HepG2 (cell line): ENCODE measurements at regions not wholly inside any gene's neighbourhood (a gene's known extent, or its start where the extent isn't known, plus 50 kb on each side); places are given as distances from the start of the nearest gene placed in this dataset.

Experiments
- AHDC1 ChIP-seq: sonication (generic); formaldehyde crosslinking; IDR thresholded peaks from 2 replicates; pipeline ENCODE4 v1.5.1; 2020; ENCODE audit warnings: mild to moderate bottlenecking, missing genetic modification reagents, borderline replicate concordance
- ATF2 ChIP-seq: sonication (generic); formaldehyde crosslinking; IDR thresholded peaks from 2 replicates; pipeline ENCODE4 v1.4.0; 2020; ENCODE audit warnings: missing genetic modification reagents
- CBX1 ChIP-seq: IDR thresholded peaks from one replicate; pipeline ENCODE4 v1.6.1; 2016; ENCODE audit warnings: antibody characterized with exemption, low read depth
- FOXJ3 ChIP-seq: sonication (generic); formaldehyde crosslinking; IDR thresholded peaks from 2 replicates; pipeline ENCODE4 v1.4.0; 2020; ENCODE audit warnings: missing genetic modification reagents, mild to moderate bottlenecking, borderline replicate concordance
- KLF16 ChIP-seq, 2 experiments: sonication (generic) in 1 of 2; formaldehyde crosslinking in 1 of 2; IDR thresholded peaks; 2 replicates each; pipeline versions ENCODE4 v1.6.1 to v1.8.0; 2016 to 2023; ENCODE audit warnings: missing genetic modification reagents in 2 of 2, missing compliant biosample characterization in 1 of 2
- MXD3 ChIP-seq: IDR thresholded peaks from 2 replicates; pipeline ENCODE4 v1.6.1; 2016; ENCODE audit warnings: mild to moderate bottlenecking, missing biosample characterization, missing genetic modification reagents
- PHF8 ChIP-seq: sonication (generic); formaldehyde crosslinking; IDR thresholded peaks from 2 replicates; pipeline ENCODE4 v1.5.0; 2020; ENCODE audit warnings: missing genetic modification reagents
- RAD21 ChIP-seq: fragments of 450-650 bp; formaldehyde crosslinking; IDR thresholded peaks from 2 replicates; pipeline ENCODE4 v1.5.0; 2020; ENCODE audit warnings: mild to moderate bottlenecking
- RELA ChIP-seq: sonication (generic); formaldehyde crosslinking; IDR thresholded peaks from 2 replicates; pipeline ENCODE4 v1.4.0; 2020; ENCODE audit warnings: missing genetic modification reagents
- RXRB ChIP-seq: IDR thresholded peaks from 2 replicates; pipeline ENCODE4 v1.6.1; 2016; ENCODE audit warnings: borderline replicate concordance, missing genetic modification reagents, missing compliant biosample characterization
- TBX2 ChIP-seq: sonication (generic); formaldehyde crosslinking; IDR thresholded peaks from 2 replicates; pipeline ENCODE4 v1.5.0; 2020; ENCODE audit warnings: missing genetic modification reagents, mild to moderate bottlenecking, borderline replicate concordance
- U2AF1 ChIP-seq: fragments of 200-400 bp; formaldehyde crosslinking; optimal IDR thresholded peaks from 2 replicates; pipeline ENCODE3; 2017; ENCODE audit warnings: mild to moderate bottlenecking, low read depth, low read length
- ZNF512 ChIP-seq: sonication (generic); formaldehyde crosslinking; IDR thresholded peaks from 2 replicates; pipeline ENCODE4 v1.4.0; 2020; ENCODE audit warnings: mild to moderate bottlenecking, missing genetic modification reagents
- ZNF546 ChIP-seq: sonication (generic); formaldehyde crosslinking; conservative IDR thresholded peaks from 2 replicates; pipeline ENCODE4 v1.8.1; 2023; ENCODE audit warnings: mild to moderate bottlenecking, missing genetic modification reagents
- ZNF563 ChIP-seq: sonication (generic); formaldehyde crosslinking; IDR thresholded peaks from 2 replicates; pipeline ENCODE4 v1.8.0; 2022; ENCODE audit warnings: mild to moderate bottlenecking, moderate library complexity, missing genetic modification reagents
- ZNF572 ChIP-seq: sonication (generic); formaldehyde crosslinking; IDR thresholded peaks from 2 replicates; pipeline ENCODE4 v1.5.1; 2020; ENCODE audit warnings: mild to moderate bottlenecking, missing genetic modification reagents
- ZNF598 ChIP-seq: sonication (generic); formaldehyde crosslinking; IDR thresholded peaks from 2 replicates; pipeline ENCODE4 v1.5.1; 2020; ENCODE audit warnings: mild to moderate bottlenecking, missing genetic modification reagents, borderline replicate concordance
- ZNF614 ChIP-seq: IDR thresholded peaks from 2 replicates; pipeline ENCODE4 v1.6.1; 2018; ENCODE audit warnings: missing biosample characterization, missing genetic modification reagents, inconsistent platforms, borderline replicate concordance
- ZNF841 ChIP-seq: sonication (generic); formaldehyde crosslinking; IDR thresholded peaks from 2 replicates; pipeline ENCODE4 v1.8.1; 2023; ENCODE audit warnings: missing genetic modification reagents, borderline replicate concordance

GRCh38 chr3:159787178-159787574 lies 201.5 kb upstream of the IL12A start (continued):
- TF ChIP-seq AHDC1 = peak; percentile 40; the same call in 1 of the 2 replicates
- TF ChIP-seq ZNF598 = no peak
- no peak for TF ChIP-seq CBX1
- TF ChIP-seq U2AF1 = no peak
- no peak for TF ChIP-seq RAD21 (CRISPR knock-in tag)
- TF ChIP-seq FOXJ3 (CRISPR knock-in tag) = peak; percentile 65; the same call in 1 of the 2 replicates
- TF ChIP-seq ZNF546 (CRISPR knock-in tag) = no peak
- no peak for TF ChIP-seq ZNF512 (CRISPR knock-in tag)
- no peak for TF ChIP-seq KLF16 (CRISPR knock-in tag; IDR thresholded peaks at IDR 0.05)
- no peak for TF ChIP-seq ZNF841 (CRISPR knock-in tag)
- no peak for TF ChIP-seq ATF2
- TF ChIP-seq TBX2 (CRISPR knock-in tag) = peak; percentile 62; the same call in 1 of the 2 replicates
- TF ChIP-seq ZNF563 (CRISPR knock-in tag) = no peak
- TF ChIP-seq RXRB (CRISPR knock-in tag) = peak; percentile 95
- TF ChIP-seq PHF8 (CRISPR knock-in tag) = no peak
- no peak for TF ChIP-seq RELA (CRISPR knock-in tag)
- no peak for TF ChIP-seq MXD3 (CRISPR knock-in tag)
- TF ChIP-seq ZNF614 (CRISPR knock-in tag) = peak; percentile 45; the same call in 1 of the 2 replicates
- no peak for TF ChIP-seq ZNF572 (CRISPR knock-in tag)
